Activated CD4-positive, alpha-beta T cell treated with anti-CD3 and anti-CD28 coated beads, Interleukin-2, amount 10 ng/mL, durations not matched to agents 7 days and 5 days (primary cell): ENCODE measurements at regions not wholly inside any gene's neighbourhood (a gene's known extent, or its start where the extent isn't known, plus 50 kb on each side); places are given as distances from the start of the nearest gene placed in this dataset.

Experiments used
- CTCF ChIA-PET: fragments of 350-600 bp; sonication (Branson Sonifier 250); formaldehyde crosslinking; loops from one replicate; lab custom pipeline; 2021; ENCODE audit warnings: antibody characterized with exemption; lab: Charles Lee
- POLR2A ChIA-PET: fragments of 350-600 bp; sonication (Branson Sonifier 250); formaldehyde crosslinking; loops from one replicate; lab custom pipeline; 2021; ENCODE audit warnings: antibody characterized with exemption; lab: Charles Lee
- DNase-seq: peaks from one replicate; pipeline ENCODE4 v3.0.0-alpha.2; 2020
- H3K27ac Mint-ChIP-seq: one replicate; pipeline ENCODE4 v1.8.0; 2021; ENCODE audit warnings: mild to moderate bottlenecking, moderate library complexity, mixed read lengths
- H3K27me3 Mint-ChIP-seq: one replicate; pipeline ENCODE4 v1.8.0; 2021; ENCODE audit warnings: mixed read lengths
- H3K36me3 Mint-ChIP-seq: one replicate; pipeline ENCODE4 v1.8.0; 2021; ENCODE audit warnings: low read depth, mixed read lengths
- H3K4me1 Mint-ChIP-seq: one replicate; pipeline ENCODE4 v1.8.0; 2021; ENCODE audit warnings: mixed read lengths
- H3K4me3 Mint-ChIP-seq: one replicate; pipeline ENCODE4 v1.8.0; 2021; ENCODE audit warnings: mild to moderate bottlenecking, moderate library complexity, mixed read lengths
- H3K9me3 Mint-ChIP-seq: one replicate; pipeline ENCODE4 v1.8.0; 2021; ENCODE audit warnings: mixed read lengths

GRCh38 chr16:5604770-5605169 is 507.2 kb upstream of the EEF2KMT start:
- H3K4me3 Mint-ChIP-seq = no peak overlapping the region
- H3K4me1 Mint-ChIP-seq = no peaks in the 10 kb centered on the region
- no peaks in the 10 kb centered on the region for H3K36me3 Mint-ChIP-seq
- H3K27ac Mint-ChIP-seq = no peak overlapping the region
- H3K27me3 Mint-ChIP-seq = no peaks in the 10 kb centered on the region
- no peaks in the 10 kb centered on the region for H3K9me3 Mint-ChIP-seq
- POLR2A ChIA-PET = no interaction called here
- DNase-seq = no peak
- CTCF ChIA-PET = no interaction called here

DNA sequence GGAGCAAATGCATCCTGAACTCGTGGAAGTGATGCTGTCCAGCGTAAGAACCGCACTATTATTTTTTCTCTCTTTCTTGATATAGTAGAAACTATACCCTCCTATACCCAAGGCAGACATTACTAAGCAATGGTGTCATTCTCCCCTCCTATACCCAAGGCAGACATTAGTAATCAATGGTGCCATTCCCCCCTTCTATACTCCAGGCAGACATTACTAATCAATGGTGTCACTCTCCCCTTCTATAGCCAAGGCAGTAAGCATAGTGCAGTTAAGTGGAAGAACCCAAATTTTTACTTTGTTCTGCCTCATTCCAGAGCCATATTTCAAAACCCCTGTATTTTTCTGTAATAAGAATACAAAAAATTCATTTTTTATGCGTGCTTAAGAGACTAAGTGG is 506.2 kb upstream of the EEF2KMT start:
- no peak for DNase-seq
- ChIA-PET POLR2A (no interaction called here), CTCF (no interaction called here)
- H3K36me3 Mint-ChIP-seq = no peaks in the 10 kb centered on the region
- no peak overlapping the region for H3K4me3 Mint-ChIP-seq
- no peaks in the 10 kb centered on the region for H3K27me3 Mint-ChIP-seq
- no peak overlapping the region for H3K27ac Mint-ChIP-seq
- no peaks in the 10 kb centered on the region for H3K9me3 Mint-ChIP-seq
- no peaks in the 10 kb centered on the region for H3K4me1 Mint-ChIP-seq

DNA sequence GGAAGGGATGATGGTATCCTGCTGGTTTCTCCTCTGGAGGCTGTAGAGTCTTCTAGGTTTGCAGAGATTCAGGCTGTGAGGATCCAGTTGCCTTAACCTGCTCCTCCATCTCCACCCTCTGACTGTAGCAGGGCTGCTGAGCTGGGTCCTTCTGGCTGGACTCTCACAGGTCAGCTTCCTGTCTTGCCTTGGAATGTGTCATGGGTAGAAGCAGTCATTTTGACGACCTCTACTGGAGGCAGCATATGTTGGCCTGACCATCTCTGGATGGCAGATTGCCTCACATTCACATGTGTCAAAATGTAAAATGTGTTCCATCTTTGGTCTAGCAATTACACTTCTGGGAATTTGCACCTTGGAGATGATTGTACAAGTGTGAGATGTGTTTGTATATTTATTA is 504.4 kb upstream of the EEF2KMT start:
- H3K4me1 Mint-ChIP-seq = no peaks in the 10 kb centered on the region
- no peaks in the 10 kb centered on the region for H3K9me3 Mint-ChIP-seq
- no peak overlapping the region for H3K4me3 Mint-ChIP-seq
- H3K27me3 Mint-ChIP-seq = no peaks in the 10 kb centered on the region
- DNase-seq = no peak
- POLR2A ChIA-PET = no interaction called here
- CTCF ChIA-PET = no interaction called here
- H3K27ac Mint-ChIP-seq = no peak overlapping the region
- H3K36me3 Mint-ChIP-seq = no peaks in the 10 kb centered on the region

DNA sequence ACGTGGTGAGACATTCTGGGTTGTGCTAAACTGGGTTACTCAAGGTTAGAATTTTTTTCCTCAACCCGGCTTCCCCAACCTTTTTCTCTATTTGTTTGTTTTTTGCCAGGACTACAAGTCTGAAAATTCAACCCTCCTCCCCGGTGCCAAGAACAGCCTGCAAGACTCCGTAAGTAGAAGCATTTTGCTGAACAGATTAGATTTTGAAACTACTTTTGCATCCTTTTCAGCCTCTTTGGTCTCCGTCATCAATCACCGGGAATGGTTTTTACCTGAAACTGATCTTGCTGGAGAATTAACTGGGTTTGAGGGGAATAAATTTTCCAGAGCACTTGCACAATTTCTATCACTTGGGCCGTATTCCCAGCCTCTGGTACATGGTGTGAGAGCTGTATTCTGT is 501.2 kb upstream of the EEF2KMT start:
- Mint-ChIP-seq H3K4me3 (no peak overlapping the region), H3K9me3 (peaks cover 1% of the 10 kb centered on the region), H3K36me3 (no peaks in the 10 kb centered on the region), H3K4me1 (no peaks in the 10 kb centered on the region), H3K27ac (no peak overlapping the region), H3K27me3 (no peaks in the 10 kb centered on the region)
- DNase-seq = no peak
- ChIA-PET POLR2A (no interaction called here), CTCF (no interaction called here)

DNA sequence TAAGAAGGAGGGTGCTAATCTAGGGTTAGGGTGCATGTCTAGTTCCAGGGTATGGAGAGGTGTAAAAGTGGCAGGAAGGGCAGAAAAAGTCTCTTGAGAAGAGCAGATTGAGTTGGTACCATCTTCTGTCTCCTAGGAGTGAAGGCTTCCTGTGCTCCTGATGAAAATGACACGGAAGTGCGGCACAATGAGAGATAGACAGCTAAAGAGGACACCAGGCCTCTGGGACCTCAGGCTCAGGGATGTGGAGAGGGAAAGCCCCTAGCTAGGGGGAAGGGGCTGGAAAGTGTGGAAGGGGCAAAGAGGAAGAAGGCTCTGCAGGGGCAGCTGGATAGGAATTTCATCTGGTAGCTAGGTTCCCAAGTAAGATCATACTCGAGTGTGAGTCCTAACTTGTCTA is 498.3 kb upstream of the EEF2KMT start:
- no peaks in the 10 kb centered on the region for H3K36me3 Mint-ChIP-seq
- POLR2A ChIA-PET = no interaction called here
- no peak overlapping the region for H3K4me3 Mint-ChIP-seq
- H3K27ac Mint-ChIP-seq = no peak overlapping the region
- peaks cover 3% of the 10 kb centered on the region for H3K9me3 Mint-ChIP-seq
- no peaks in the 10 kb centered on the region for H3K27me3 Mint-ChIP-seq
- no peaks in the 10 kb centered on the region for H3K4me1 Mint-ChIP-seq
- CTCF ChIA-PET = interaction anchor here (1.4 kb wide), 1 partner anchor 13 kb away, joined by 4 read pairs; no protein-coding TSS in a partner anchor
- no peak for DNase-seq

DNA sequence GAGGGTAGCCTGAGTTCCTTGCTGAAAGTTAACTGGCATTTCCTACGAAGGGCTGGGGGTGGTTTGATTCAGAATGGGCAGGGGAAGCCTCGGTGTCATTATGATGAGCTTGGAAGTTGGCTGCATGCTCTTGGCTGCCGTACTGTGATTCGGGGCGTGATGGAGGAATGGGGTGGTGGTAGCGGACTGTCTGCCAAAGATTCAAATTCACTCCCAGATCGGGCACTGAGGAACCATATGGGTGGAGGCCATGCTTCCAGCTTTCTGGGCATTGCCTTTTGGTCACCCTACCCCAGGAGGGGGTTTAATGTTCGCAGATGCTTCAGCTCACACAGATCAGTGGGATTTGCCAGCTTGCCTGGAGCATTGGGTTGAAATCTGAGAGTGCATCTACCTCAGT is 492.8 kb upstream of the EEF2KMT start:
- ChIA-PET CTCF (no interaction called here), POLR2A (no interaction called here)
- no peaks in the 10 kb centered on the region for H3K4me1 Mint-ChIP-seq
- no peak overlapping the region for H3K4me3 Mint-ChIP-seq
- H3K27ac Mint-ChIP-seq = no peak overlapping the region
- no peak for DNase-seq
- H3K9me3 Mint-ChIP-seq = peaks cover 3% of the 10 kb centered on the region
- H3K27me3 Mint-ChIP-seq = no peaks in the 10 kb centered on the region
- H3K36me3 Mint-ChIP-seq = no peaks in the 10 kb centered on the region

GRCh38 chr16:5589812-5590373 is 492.3 kb upstream of the EEF2KMT start:
- Mint-ChIP-seq H3K36me3 (no peaks in the 10 kb centered on the region), H3K4me3 (no peak overlapping the region)

DNA sequence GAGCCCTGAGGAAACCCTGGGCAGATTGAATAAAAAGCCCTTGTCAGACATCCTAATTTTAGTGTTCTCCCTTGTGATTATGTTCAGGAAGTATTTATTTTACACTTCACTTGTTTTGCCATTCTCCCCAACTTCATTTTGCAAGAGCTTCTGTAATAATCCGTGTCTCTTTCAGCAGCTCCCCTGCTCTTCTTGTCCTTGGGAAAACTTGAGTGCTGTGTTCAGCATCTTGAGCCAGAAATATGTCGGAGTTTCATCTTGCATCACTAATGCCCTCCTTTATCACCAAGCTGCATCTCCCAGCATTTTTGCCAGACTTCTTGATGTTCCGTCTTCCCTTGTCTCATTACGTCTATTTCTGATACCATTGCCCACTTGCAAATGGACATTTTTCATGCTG is 486.5 kb upstream of the EEF2KMT start:
- CTCF ChIA-PET = no interaction called here
- no peak overlapping the region for H3K4me3 Mint-ChIP-seq
- H3K36me3 Mint-ChIP-seq = no peaks in the 10 kb centered on the region
- POLR2A ChIA-PET = no interaction called here
- no peaks in the 10 kb centered on the region for H3K27me3 Mint-ChIP-seq
- no peak overlapping the region for H3K27ac Mint-ChIP-seq
- H3K4me1 Mint-ChIP-seq = no peaks in the 10 kb centered on the region
- no peak for DNase-seq
- peaks cover 3% of the 10 kb centered on the region for H3K9me3 Mint-ChIP-seq

More at GRCh38 chr16:5589812-5590373, 492.3 kb upstream of the EEF2KMT start:
- DNase-seq = no peak
- Mint-ChIP-seq H3K27me3 (no peaks in the 10 kb centered on the region), H3K27ac (no peak overlapping the region), H3K9me3 (peaks cover 3% of the 10 kb centered on the region), H3K4me1 (no peaks in the 10 kb centered on the region)
- ChIA-PET CTCF (no interaction called here), POLR2A (no interaction called here)

DNA sequence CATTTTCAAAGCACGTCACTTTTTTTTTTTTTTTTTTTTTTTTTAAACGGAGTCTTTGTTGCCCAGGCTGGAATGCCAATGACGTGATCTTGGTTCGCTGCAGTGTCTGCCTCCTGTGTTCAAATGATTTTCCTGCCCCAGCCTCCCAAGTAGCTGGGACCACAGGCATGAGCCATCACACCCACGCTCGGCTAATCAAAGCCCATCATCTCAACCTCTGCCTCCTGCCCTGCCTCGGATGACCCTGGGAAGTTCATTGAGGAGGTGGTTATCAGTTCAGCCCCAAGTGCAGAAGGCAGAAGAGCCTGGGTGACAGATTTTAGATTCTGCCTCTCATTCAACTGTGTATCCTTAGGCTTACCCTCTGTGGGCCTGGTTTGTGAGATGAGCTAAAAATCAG is 484.9 kb upstream of the EEF2KMT start:
- H3K36me3 Mint-ChIP-seq = no peaks in the 10 kb centered on the region
- H3K4me1 Mint-ChIP-seq = no peaks in the 10 kb centered on the region
- peaks cover 3% of the 10 kb centered on the region for H3K9me3 Mint-ChIP-seq
- DNase-seq = no peak
- no peak overlapping the region for H3K27ac Mint-ChIP-seq
- H3K4me3 Mint-ChIP-seq = no peak overlapping the region
- ChIA-PET POLR2A (no interaction called here), CTCF (interaction anchor here (1.6 kb wide), 1 partner anchor 13 kb away, joined by 4 read pairs; no protein-coding TSS in a partner anchor)
- H3K27me3 Mint-ChIP-seq = no peaks in the 10 kb centered on the region

GRCh38 chr16:5581908-5582307 is 484.3 kb upstream of the EEF2KMT start:
- Mint-ChIP-seq H3K9me3 (peaks cover 3% of the 10 kb centered on the region), H3K36me3 (no peaks in the 10 kb centered on the region), H3K4me1 (no peaks in the 10 kb centered on the region), H3K4me3 (no peak overlapping the region), H3K27me3 (no peaks in the 10 kb centered on the region), H3K27ac (no peak overlapping the region)
- ChIA-PET POLR2A (no interaction called here), CTCF (no interaction called here)
- DNase-seq = no peak

GRCh38 chr16:5581428-5581827 is 483.8 kb upstream of the EEF2KMT start:
- no peak for DNase-seq
- no peaks in the 10 kb centered on the region for H3K27me3 Mint-ChIP-seq
- H3K4me1 Mint-ChIP-seq = no peaks in the 10 kb centered on the region
- no peaks in the 10 kb centered on the region for H3K36me3 Mint-ChIP-seq
- H3K4me3 Mint-ChIP-seq = no peak overlapping the region
- ChIA-PET POLR2A (no interaction called here), CTCF (no interaction called here)
- H3K9me3 Mint-ChIP-seq = peaks cover 3% of the 10 kb centered on the region
- no peak overlapping the region for H3K27ac Mint-ChIP-seq

DNA sequence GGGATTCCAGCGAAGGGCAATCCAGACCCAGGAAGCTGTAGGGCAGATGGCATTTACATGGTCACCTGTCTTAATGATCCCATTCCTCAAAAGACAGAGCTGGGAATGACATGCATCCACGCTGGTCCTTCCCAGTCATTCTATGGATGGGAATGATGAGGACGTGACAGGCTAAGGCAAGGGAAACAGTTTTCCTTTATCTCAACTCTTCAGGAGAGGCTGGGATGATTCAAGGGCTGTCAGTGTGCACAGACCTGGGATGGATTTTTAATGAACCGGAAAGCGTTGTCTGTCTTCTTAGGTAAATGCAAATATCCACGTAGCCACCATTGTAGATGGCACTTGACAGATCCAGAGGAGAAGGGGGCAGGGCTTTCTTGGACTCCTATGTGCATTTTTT is 483.2 kb upstream of the EEF2KMT start:
- Mint-ChIP-seq H3K9me3 (peaks cover 3% of the 10 kb centered on the region), H3K4me3 (no peak overlapping the region), H3K4me1 (no peaks in the 10 kb centered on the region), H3K36me3 (no peaks in the 10 kb centered on the region), H3K27me3 (no peaks in the 10 kb centered on the region), H3K27ac (no peak overlapping the region)
- ChIA-PET CTCF (no interaction called here), POLR2A (no interaction called here)
- DNase-seq = no peak

GRCh38 chr16:5580296-5580695 is 482.7 kb upstream of the EEF2KMT start:
- DNase-seq = no peak
- no peak overlapping the region for H3K27ac Mint-ChIP-seq
- no peaks in the 10 kb centered on the region for H3K27me3 Mint-ChIP-seq
- H3K4me1 Mint-ChIP-seq = no peaks in the 10 kb centered on the region
- POLR2A ChIA-PET = no interaction called here
- no peaks in the 10 kb centered on the region for H3K36me3 Mint-ChIP-seq
- H3K4me3 Mint-ChIP-seq = no peak overlapping the region
- peaks cover 3% of the 10 kb centered on the region for H3K9me3 Mint-ChIP-seq
- CTCF ChIA-PET = no interaction called here

GRCh38 chr16:5578980-5579379 is 481.4 kb upstream of the EEF2KMT start:
- Mint-ChIP-seq H3K9me3 (peaks cover under 1% of the 10 kb centered on the region), H3K36me3 (no peaks in the 10 kb centered on the region), H3K27me3 (no peaks in the 10 kb centered on the region), H3K4me3 (no peak overlapping the region), H3K27ac (no peak overlapping the region), H3K4me1 (no peaks in the 10 kb centered on the region)
- ChIA-PET POLR2A (no interaction called here), CTCF (no interaction called here)
- no peak for DNase-seq
